ENCODE measurements at regions not wholly inside any gene's neighbourhood (a gene's known extent, or its start where the extent isn't known, plus 50 kb on each side); places are given as distances from the start of the nearest gene placed in this dataset.

GRCh38 chr12:107493135-107493494, 192.5 kb upstream of the PWP1 start:
- TF ChIP-seq CTCF (IDR thresholded peaks at IDR 0.05) (no peak), POLR2A (IDR thresholded peaks at IDR 0.05) (no peak)
